Stimulated activated CD4-positive, alpha-beta T cell treated with anti-CD3 and anti-CD28 coated beads, Interleukin-4, amount 100 ng/mL, for 1 hour (primary cell): ENCODE measurements at regions not wholly inside any gene's neighbourhood (a gene's known extent, or its start where the extent isn't known, plus 50 kb on each side); places are given as distances from the start of the nearest gene placed in this dataset.
"Not testable (repeated sequence)": the region's sequence is repeated elsewhere in the genome, so short reads cannot be mapped to it uniquely, and the experiment has no call there.

Experiments used
- DNase-seq: peaks from one replicate; pipeline ENCODE4 v3.0.0-alpha.2; 2020

DNA sequence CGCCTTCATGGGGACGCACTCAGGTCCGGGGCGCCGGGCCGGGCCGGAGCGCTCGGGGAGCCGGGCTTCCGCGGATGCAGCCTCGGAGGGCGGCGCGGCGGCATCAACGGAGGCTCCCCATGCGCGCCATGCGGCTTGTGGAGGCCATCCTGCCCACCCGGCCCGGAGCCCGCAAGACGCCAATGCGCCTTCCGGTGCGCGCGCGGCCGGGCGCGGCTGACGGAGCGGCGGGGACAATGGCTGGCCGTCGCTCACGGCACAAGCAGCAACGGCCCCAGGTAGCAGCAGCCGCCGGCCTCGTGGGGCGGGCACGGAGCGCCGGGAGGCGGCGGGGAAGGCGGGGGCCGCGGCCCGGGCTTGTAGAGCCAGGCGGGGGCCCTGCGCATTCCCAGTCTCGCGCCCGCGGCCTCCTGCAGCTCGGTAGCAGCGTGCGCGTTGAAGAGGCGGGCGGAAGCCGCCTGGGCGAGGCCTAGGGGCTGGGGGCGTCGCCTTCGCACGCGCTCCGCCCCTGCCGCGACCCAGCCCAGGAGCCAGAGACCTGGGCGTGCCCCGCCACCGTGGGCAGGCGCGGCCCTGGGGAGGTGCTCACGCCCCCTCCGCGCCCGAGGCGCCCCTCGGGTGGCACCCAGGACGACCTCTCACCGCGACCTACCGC, 168.6 kb upstream of the PRKX start:
- DNase-seq = not testable (repeated sequence)

DNA sequence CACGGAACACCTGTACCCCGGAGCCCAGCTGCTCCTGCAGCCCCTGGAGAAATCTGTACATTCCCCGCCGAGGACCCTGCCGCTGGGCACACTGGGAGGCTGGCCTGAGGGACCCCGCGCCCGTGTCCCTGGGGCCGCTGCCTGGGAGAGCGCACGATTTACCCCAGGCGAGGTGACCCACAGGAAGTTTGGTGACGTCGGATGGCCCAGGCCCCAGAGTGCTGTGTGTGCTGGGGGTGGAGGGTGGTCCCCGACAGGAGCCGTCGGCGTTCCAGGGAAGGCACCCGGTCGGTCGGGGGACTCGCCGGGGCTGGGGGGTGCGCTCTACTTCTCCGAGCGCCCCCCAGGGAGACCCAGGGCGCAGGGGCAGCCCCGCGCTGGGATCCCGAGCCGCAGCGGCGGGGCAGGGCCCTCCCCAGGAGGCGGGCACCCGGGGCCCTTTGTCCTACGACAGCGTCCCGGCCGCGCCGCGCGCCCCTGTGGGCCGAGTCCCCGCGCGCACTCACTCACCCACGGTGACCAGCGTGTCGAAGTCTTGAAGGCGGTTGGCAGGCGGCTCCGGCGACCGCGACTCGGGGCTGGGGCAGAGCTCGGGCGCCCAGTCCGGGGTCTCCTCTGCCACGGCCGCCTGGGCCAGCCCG, 167.9 kb upstream of the PRKX start:
- not testable (repeated sequence) for DNase-seq

DNA sequence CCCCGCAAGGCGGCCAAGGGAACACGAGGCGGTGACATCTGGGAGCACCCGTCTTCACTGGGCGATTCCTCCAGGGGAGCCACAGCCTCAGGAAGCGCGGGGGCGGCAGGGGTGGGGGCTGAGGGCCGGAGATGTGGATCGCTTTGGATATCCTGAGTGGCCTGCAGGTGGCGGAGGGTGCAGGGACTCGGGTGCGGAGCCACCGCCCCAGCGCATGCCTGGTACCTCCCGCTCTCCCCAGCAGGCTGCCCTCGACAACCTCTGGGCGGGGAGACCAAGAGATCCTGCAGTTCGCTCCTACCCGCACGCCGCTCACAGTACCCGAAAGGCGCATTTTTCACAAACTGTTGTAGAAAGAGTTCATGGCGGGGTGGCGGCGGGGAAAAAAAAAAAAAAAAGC, 162.9 kb upstream of the PRKX start:
- not testable (repeated sequence) for DNase-seq

DNA sequence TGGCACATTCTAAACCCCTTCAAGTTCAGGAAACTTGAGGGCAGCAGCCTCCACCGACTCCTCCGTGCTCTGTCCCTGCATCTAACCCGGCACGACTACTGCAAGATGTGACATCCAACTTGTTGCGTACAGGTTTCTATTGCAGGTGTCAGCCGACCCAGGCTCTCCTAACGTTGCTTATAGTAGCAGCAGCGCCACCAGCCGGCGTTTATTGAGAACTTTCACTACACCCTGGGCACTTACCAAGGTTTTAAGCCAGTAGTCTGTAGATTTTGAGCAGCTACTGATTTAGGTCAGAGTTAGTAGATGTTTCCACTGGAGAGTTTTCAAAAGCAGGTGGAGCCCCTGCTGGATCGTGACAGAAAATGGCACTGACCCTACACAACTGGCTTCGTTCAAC, 162.2 kb upstream of the PRKX start:
- DNase-seq = not testable (repeated sequence)

DNA sequence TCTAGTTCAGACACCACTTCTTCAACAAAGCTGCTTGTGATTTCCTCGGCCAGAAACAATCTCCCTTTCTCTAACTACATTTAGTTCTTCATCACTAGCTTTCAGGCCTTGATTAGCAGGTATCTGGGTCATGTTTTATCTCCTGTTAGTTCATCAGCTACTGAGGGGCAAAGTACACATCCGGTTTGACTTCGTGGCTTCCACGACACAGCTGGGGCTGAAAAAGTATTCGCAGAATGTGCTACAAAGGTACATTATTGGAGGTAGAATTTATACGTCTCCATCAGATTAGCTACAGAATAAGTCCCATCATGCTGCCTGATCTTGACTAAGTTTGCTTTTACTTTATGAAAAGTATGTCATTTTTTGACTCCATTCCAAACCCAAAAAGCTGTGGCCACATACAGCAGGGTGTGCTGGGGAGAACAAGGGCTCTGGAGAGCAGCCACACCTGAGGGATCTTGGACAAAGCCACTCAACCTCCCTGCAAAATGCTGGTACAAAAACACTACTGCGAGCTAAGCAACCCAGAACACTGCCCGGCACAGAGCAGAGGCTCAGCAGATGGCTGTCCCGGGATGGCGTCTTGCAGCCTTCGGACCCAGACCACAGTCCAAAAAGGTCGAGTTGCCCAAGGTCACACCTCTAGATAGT, 158.9 kb upstream of the PRKX start:
- DNase-seq = not testable (repeated sequence)

DNA sequence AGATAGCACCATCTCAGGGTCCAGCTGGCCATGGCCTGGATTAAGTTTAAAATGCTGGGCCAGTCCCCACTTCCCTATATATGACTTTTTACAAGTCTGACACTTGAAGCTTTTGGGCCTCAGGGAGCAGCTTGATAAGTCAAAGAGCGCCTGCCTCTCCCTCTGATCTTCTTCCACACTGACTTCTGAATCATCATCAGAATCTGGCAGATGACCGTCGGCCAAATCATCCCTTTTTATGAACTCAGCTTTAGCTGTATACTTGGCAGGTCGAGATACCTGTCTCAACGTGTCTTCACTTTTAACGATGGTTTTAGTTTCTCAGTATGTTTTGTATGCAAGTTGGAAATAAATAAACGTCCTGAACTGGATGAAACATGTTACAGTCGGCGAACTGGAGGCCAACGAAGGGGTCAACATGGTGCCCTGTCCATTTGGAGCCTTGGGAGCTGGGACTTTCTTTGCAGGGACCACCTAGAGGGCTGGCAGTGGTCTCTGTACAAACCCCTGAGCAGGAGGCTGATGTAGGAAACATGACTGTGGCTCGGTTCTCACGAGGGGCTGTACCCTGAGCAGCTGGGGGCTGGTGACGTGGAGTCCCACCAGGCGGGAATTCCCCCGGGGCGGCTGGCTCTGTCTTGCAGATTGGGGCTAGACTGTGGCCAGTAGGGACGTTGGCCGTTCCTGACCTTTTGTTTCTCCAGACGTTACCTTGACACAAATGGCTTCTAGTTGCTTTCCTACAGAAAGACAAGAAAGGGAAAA, 153.8 kb upstream of the PRKX start:
- not testable (repeated sequence) for DNase-seq

DNA sequence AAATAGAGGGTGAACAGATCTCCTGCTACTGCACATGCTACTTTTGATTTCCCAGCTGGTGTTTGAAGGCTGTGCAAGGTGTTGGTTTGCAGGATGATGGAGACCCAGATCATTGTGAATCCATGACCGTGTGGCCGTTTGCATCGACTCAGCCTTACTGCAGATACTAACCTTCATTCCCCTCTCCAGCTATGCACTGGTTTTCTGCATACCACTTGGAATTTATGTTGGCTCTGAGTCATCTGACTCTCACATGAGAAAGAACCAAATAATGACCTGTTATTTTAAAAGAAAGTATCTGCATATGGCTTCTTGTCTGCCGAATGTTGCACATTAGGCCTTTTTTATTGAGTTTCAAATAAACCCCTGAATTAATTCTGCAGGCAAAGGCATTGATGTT, 144.9 kb upstream of the PRKX start:
- DNase-seq = not testable (repeated sequence)

DNA sequence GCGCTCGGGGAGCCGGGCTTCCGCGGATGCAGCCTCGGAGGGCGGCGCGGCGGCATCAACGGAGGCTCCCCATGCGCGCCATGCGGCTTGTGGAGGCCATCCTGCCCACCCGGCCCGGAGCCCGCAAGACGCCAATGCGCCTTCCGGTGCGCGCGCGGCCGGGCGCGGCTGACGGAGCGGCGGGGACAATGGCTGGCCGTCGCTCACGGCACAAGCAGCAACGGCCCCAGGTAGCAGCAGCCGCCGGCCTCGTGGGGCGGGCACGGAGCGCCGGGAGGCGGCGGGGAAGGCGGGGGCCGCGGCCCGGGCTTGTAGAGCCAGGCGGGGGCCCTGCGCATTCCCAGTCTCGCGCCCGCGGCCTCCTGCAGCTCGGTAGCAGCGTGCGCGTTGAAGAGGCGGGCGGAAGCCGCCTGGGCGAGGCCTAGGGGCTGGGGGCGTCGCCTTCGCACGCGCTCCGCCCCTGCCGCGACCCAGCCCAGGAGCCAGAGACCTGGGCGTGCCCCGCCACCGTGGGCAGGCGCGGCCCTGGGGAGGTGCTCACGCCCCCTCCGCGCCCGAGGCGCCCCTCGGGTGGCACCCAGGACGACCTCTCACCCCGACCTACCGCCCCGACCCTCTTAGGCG, 130.2 kb upstream of the PRKX start:
- DNase-seq = not testable (repeated sequence)

DNA sequence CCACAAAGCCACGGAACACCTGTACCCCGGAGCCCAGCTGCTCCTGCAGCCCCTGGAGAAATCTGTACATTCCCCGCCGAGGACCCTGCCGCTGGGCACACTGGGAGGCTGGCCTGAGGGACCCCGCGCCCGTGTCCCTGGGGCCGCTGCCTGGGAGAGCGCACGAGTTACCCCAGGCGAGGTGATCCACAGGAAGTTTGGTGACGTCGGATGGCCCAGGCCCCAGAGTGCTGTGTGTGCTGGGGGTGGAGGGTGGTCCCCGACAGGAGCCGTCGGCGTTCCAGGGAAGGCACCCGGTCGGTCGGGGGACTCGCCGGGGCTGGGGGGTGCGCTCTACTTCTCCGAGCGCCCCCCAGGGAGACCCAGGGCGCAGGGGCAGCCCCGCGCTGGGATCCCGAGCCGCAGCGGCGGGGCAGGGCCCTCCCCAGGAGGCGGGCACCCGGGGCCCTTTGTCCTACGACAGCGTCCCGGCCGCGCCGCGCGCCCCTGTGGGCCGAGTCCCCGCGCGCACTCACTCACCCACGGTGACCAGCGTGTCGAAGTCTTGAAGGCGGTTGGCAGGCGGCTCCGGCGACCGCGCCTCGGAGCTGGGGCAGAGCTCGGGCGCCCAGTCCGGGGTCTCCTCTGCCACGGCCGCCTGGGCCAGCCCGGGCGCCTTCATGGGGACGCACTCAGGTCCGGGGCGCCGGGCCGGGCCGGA, 129.5 kb upstream of the PRKX start:
- peak; percentile 2 for DNase-seq

DNA sequence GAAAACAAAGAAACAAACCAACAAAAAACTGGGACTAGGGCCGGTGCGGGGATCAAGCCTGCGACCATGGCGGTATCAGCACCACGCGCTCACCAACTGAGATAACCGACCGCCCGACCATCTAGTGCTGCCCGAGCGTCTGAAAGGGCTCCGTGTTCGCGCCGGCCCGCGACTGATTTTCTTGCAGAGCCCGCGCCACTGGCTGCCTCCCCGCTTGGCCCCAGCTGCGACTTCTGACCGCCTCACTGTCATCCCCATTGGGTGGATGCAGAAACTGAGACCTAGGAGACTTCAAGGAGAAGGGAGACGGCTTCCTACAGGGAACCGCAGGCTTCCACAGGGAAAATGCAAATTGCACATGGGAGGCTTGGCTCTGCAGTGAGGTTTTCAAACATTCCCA, 125.3 kb upstream of the PRKX start:
- not testable (repeated sequence) for DNase-seq

DNA sequence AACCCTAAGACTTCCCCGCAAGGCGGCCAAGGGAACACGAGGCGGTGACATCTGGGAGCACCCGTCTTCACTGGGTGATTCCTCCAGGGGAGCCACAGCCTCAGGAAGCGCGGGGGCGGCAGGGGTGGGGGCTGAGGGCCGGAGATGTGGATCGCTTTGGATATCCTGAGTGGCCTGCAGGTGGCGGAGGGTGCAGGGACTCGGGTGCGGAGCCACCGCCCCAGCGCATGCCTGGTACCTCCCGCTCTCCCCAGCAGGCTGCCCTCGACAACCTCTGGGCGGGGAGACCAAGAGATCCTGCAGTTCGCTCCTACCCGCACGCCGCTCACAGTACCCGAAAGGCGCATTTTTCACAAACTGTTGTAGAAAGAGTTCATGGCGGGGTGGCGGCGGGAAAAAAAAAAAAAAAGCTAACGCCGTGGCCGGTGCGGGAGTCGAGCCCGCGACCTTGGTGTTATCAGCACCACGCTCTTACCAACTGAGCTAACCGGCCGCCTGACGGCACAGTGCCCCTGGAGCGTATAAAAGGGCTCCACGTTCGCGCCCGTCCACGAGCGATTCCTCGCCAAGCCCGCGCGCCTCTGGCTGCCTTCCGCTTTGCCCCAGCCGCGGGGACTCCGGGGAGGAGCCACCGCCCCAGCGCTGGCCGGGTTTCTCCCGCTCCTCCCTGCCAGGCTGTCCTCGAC, 124.7 kb upstream of the PRKX start:
- DNase-seq = not testable (repeated sequence)

DNA sequence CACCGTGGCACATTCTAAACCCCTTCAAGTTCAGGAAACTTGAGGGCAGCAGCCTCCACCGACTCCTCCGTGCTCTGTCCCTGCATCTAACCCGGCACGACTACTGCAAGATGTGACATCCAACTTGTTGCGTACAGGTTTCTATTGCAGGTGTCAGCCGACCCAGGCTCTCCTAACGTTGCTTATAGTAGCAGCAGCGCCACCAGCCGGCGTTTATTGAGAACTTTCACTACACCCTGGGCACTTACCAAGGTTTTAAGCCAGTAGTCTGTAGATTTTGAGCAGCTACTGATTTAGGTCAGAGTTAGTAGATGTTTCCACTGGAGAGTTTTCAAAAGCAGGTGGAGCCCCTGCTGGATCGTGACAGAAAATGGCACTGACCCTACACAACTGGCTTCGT, 123.8 kb upstream of the PRKX start:
- DNase-seq = not testable (repeated sequence)

DNA sequence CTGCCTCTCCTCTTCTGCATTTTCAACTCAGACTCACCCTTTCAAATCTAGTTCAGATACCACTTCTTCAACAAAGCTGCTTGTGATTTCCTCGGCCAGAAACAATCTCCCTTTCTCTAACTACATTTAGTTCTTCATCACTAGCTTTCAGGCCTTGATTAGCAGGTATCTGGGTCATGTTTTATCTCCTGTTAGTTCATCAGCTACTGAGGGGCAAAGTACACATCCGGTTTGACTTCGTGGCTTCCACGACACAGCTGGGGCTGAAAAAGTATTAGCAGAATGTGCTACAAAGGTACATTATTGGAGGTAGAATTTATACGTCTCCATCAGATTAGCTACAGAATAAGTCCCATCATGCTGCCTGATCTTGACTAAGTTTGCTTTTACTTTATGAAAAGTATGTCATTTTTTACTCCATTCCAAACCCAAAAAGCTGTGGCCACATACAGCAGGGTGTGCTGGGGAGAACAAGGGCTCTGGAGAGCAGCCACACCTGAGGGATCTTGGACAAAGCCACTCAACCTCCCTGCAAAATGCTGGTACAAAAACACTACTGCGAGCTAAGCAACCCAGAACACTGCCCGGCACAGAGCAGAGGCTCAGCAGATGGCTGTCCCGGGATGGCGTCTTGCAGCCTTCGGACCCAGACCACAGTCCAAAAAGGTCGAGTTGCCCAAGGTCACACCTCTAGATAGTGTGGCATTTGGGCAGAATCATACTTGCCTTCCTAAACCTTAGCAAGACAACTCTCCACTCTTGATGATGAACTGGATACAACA, 120.5 kb upstream of the PRKX start:
- not testable (repeated sequence) for DNase-seq

DNA sequence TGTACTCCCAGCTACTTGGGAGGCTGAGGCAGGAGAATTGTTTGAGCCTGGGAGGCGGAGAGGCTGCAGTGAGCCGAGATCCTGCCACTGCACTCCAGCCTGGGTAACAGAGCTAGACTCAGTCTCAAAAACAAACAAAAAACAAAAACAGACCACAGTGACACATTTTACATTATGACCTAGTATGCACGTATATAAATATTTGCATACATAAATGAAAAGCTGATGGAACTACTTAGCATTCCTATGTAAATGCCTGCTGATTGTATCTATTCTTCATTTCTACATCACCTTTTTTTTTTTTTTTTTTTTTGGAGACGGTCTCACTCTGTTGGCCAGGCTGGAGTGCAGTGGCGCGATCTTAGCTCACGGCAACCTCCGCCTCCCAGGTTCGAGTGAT, 116.6 kb upstream of the PRKX start:
- not testable (repeated sequence) for DNase-seq

DNA sequence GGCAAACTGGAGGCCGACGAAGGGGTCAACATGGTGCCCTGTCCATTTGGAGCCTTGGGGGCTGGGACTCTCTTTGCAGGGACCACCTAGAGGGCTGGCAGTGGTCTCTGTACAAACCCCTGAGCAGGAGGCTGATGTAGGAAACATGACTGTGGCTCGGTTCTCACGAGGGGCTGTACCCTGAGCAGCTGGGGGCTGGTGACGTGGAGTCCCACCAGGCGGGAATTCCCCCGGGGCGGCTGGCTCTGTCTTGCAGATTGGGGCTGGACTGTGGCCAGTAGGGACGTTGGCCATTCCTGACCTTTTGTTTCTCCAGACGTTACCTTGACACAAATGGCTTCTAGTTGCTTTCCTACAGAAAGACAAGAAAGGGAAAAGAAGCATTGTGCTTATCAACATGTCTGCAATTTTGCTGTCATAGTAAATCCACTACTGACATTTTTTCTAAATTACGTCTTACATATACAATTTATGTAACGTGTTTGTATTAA, 115.6 kb upstream of the PRKX start:
- not testable (repeated sequence) for DNase-seq

DNA sequence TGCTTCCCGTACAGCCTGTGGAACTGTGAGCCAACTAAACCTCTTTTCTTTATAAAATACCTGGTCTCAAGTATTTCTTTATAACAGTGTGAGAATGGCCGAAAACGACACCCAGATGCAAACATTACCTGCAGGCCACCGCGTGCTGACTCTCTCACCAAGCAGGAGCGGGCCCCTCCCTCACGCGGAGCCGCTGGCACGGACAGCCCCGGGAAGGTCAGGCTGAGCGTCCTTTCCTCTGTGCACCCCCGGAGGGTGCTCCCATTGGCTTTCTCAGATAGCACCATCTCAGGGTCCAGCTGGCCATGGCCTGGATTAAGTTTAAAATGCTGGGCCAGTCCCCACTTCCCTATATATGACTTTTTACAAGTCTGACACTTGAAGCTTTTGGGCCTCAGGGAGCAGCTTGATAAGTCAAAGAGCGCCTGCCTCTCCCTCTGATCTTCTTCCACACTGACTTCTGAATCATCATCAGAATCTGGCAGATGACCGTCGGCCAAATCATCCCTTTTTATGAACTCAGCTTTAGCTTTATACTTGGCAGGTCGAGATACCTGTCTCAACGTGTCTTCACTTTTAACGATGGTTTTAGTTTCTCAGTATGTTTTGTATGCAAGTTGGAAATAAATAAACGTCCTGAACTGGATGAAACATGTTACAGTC, 115.1 kb upstream of the PRKX start:
- not testable (repeated sequence) for DNase-seq

DNA sequence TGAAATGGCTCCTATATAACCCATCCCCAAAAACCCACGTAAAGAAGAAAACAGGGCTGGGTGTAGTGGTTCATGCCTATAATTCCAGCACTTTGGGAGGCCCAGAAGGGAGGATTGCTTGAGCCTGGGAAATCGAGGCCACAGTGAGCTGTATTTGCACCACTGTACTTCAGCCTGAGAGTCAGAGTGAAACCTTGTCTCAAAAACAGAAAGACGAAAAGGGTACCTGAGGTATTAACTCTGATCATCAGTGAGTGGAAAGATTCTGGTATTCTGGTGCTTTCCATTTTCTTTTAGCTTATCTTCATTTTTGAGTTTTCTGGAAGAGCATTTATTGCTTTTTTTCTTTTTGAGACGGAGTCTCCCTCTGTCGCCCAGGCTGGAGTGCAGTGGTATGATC, 110.6 kb upstream of the PRKX start:
- not testable (repeated sequence) for DNase-seq

DNA sequence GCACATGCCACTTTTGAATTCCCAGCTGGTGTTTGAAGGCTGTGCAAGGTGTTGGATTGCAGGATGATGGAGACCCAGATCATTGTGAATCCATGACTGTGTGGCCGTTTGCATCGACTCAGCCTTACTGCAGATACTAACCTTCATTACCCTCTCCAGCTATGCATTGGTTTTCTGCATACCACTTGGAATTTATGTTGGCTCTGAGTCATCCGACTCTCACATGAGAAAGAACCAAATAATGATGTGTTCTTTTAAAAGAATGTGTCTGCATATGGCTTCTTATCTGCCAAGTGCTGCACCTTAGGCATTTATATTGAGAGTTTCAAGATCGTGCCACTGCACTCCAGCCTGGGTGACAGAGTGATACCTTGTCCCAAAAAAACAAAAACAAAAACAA, 106.7 kb upstream of the PRKX start:
- no peak for DNase-seq

DNA sequence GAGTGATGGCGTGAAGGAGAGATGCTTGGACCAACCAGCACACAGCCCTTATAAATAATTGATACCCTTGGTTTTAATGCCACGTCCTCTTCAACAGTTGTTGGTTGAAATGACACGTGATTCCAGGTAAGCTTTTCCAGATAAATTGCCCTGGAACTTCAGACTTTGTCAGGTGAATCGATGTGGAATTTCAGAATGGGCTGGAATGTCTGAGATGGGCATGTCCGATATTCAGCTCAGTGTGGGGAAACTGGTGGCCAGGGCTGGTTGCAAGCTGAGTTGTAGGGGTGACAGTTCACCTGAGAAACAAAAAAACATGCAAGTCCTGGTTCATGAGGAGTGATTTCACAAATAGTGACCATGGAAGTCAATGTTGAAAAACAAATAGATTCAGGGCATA, 104.0 kb upstream of the PRKX start:
- DNase-seq = not testable (repeated sequence)
